ENCODE measurements at regions not wholly inside any gene's neighbourhood (a gene's known extent, or its start where the extent isn't known, plus 50 kb on each side); places are given as distances from the start of the nearest gene placed in this dataset.

DNA sequence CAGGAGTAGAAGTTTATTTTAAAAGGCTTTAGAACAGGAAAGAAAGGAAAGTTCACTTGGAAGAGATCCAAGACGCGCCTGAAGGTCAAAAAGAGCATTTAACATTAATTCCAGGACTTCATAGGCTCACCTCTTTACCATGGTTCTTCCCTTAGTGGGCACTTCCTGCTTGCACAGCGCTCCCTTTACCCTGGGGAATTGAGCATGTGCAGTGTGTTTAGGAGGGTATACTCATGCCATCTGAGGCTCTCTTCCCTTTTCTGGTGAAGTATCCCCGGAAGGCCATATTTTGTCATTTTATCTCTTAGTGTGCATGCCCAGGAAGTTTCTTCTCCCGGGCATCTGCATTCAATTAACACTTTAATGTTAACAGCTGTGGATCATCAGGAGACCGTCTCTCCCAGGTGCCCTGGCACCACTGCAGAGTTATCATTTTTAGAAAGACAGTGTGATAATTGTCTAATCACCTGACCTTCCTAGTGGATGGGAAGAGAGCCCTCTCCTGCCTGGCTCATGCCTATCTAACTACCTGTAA is 66.1 kb upstream of the ABCC4 start:
- ATAC-seq (no peak), DNase-seq (ENCODE audit: low read depth in 1 of 2, low spot score in 1 of 2) (no peak), FAIRE-seq (no peak)
- TF ChIP-seq, protein P1, sequence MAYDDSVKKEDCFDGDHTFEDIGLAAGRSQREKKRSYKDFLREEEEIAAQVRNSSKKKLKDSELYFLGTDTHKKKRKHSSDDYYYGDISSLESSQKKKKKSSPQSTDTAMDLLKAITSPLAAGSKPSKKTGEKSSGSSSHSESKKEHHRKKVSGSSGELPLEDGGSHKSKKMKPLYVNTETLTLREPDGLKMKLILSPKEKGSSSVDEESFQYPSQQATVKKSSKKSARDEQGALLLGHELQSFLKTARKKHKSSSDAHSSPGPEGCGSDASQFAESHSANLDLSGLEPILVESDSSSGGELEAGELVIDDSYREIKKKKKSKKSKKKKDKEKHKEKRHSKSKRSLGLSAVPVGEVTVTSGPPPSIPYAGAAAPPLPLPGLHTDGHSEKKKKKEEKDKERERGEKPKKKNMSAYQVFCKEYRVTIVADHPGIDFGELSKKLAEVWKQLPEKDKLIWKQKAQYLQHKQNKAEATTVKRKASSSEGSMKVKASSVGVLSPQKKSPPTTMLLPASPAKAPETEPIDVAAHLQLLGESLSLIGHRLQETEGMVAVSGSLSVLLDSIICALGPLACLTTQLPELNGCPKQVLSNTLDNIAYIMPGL (CRISPR knock-in tag; IDR thresholded peaks at IDR 0.05; ENCODE audit: borderline replicate concordance), result no peak
- TF ChIP-seq EHMT2 (IDR thresholded peaks at IDR 0.05; ENCODE audit: low read depth) (no peak), BHLHE40 (IDR thresholded peaks at IDR 0.05; ENCODE audit: low read depth, low read length) (no peak), ZNF302 (CRISPR knock-in tag; IDR thresholded peaks at IDR 0.05) (no peak), KDM5A (IDR thresholded peaks at IDR 0.05) (no peak), FOXS1 (CRISPR knock-in tag; IDR thresholded peaks at IDR 0.05) (no peak), RFX5 (IDR thresholded peaks at IDR 0.05) (no peak), NFE2L2 (conservative IDR thresholded peaks at IDR 0.05; ENCODE audit: low read length) (no peak), PHF8 (IDR thresholded peaks at IDR 0.05; ENCODE audit: borderline replicate concordance, low read depth) (no peak), ZC3H11A (IDR thresholded peaks at IDR 0.05) (no peak), HEYL (CRISPR knock-in tag; IDR thresholded peaks at IDR 0.05) (no peak)
- TF ChIP-seq, protein P2, sequence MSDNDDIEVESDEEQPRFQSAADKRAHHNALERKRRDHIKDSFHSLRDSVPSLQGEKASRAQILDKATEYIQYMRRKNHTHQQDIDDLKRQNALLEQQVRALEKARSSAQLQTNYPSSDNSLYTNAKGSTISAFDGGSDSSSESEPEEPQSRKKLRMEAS (IDR thresholded peaks at IDR 0.05), result no peak
- TF ChIP-seq, protein P3, sequence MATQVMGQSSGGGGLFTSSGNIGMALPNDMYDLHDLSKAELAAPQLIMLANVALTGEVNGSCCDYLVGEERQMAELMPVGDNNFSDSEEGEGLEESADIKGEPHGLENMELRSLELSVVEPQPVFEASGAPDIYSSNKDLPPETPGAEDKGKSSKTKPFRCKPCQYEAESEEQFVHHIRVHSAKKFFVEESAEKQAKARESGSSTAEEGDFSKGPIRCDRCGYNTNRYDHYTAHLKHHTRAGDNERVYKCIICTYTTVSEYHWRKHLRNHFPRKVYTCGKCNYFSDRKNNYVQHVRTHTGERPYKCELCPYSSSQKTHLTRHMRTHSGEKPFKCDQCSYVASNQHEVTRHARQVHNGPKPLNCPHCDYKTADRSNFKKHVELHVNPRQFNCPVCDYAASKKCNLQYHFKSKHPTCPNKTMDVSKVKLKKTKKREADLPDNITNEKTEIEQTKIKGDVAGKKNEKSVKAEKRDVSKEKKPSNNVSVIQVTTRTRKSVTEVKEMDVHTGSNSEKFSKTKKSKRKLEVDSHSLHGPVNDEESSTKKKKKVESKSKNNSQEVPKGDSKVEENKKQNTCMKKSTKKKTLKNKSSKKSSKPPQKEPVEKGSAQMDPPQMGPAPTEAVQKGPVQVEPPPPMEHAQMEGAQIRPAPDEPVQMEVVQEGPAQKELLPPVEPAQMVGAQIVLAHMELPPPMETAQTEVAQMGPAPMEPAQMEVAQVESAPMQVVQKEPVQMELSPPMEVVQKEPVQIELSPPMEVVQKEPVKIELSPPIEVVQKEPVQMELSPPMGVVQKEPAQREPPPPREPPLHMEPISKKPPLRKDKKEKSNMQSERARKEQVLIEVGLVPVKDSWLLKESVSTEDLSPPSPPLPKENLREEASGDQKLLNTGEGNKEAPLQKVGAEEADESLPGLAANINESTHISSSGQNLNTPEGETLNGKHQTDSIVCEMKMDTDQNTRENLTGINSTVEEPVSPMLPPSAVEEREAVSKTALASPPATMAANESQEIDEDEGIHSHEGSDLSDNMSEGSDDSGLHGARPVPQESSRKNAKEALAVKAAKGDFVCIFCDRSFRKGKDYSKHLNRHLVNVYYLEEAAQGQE (IDR thresholded peaks at IDR 0.05), result no peak
- H3K27ac ChIP-seq, result no peak overlapping the region
- WGBS (ENCODE audit: missing lambda C conversion rate), result 75% methylated on average over 6 of the region's 6 CpGs
- ChIA-PET CTCF (no interaction called here), POLR2A (no interaction called here)
- 0 out of 3 replicates have a peak, but pooled peaks cover 7% of the 10 kb centered on the region for H3K9me3 ChIP-seq
- H3K4me3 ChIP-seq, result no peak overlapping the region
- no peak overlapping the region for H3K4me2 ChIP-seq
- no peaks in the 10 kb centered on the region for H3K4me1 ChIP-seq

DNA sequence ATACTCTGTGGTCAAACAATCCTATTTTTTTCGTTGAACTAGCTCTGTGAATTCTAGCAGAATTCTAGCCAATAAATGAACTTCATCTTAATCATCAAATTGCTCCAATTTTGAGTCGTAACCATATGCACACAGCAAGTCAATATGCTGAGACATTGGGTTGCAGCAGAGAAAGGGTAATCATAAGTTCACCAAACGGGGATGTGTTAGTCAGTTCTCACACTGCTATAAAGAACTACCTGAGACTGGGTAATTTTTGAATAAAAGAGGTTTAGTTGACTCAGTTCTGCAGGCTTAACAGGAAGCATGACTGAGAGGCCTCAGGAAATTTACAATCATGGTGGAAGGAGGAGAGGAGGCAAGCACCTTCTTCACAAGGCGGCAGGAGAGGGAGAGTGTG is 67.7 kb upstream of the ABCC4 start:
- FAIRE-seq, result no peak
- H3K4me1 ChIP-seq, result no peaks in the 10 kb centered on the region
- H3K9me3 ChIP-seq, result no peaks in the 10 kb centered on the region
- DNase-seq (ENCODE audit: low read depth in 1 of 2, low spot score in 1 of 2), result no peak
- TF ChIP-seq ZFP36 (IDR thresholded peaks at IDR 0.05; ENCODE audit: borderline replicate concordance, partially characterized antibody), result no peak
- TF ChIP-seq FOXS1 (CRISPR knock-in tag; IDR thresholded peaks at IDR 0.05), result no peak
- TF ChIP-seq JUNB (IDR thresholded peaks at IDR 0.05), result no peak
- TF ChIP-seq, protein P4, sequence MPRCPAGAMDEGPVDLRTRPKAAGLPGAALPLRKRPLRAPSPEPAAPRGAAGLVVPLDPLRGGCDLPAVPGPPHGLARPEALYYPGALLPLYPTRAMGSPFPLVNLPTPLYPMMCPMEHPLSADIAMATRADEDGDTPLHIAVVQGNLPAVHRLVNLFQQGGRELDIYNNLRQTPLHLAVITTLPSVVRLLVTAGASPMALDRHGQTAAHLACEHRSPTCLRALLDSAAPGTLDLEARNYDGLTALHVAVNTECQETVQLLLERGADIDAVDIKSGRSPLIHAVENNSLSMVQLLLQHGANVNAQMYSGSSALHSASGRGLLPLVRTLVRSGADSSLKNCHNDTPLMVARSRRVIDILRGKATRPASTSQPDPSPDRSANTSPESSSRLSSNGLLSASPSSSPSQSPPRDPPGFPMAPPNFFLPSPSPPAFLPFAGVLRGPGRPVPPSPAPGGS (IDR thresholded peaks at IDR 0.05), result no peak
- TF ChIP-seq BHLHE40 (IDR thresholded peaks at IDR 0.05; ENCODE audit: low read depth, low read length), result no peak
- no peak for TF ChIP-seq NR3C1 (IDR thresholded peaks at IDR 0.05)
- no peak for TF ChIP-seq TP53 (CRISPR knock-in tag; IDR thresholded peaks at IDR 0.05)
- TF ChIP-seq, protein P5, sequence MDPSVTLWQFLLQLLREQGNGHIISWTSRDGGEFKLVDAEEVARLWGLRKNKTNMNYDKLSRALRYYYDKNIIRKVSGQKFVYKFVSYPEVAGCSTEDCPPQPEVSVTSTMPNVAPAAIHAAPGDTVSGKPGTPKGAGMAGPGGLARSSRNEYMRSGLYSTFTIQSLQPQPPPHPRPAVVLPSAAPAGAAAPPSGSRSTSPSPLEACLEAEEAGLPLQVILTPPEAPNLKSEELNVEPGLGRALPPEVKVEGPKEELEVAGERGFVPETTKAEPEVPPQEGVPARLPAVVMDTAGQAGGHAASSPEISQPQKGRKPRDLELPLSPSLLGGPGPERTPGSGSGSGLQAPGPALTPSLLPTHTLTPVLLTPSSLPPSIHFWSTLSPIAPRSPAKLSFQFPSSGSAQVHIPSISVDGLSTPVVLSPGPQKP (IDR thresholded peaks at IDR 0.05; ENCODE audit: low read depth, low read length), result no peak
- TF ChIP-seq POLR2AphosphoS2 (conservative IDR thresholded peaks at IDR 0.05; ENCODE audit: low read length), result no peak
- TF ChIP-seq EHF (CRISPR knock-in tag; IDR thresholded peaks at IDR 0.05), result no peak
- TF ChIP-seq FOSL2 (IDR thresholded peaks at IDR 0.05), result no peak
- TF ChIP-seq FOSL2 (CRISPR knock-in tag; IDR thresholded peaks at IDR 0.05), result no peak
- TF ChIP-seq NPAS2 (CRISPR knock-in tag; IDR thresholded peaks at IDR 0.05; ENCODE audit: borderline replicate concordance), result no peak
- no peak for TF ChIP-seq TFCP2L1 (CRISPR knock-in tag; IDR thresholded peaks at IDR 0.05)
- TF ChIP-seq CHD2 (IDR thresholded peaks at IDR 0.05; ENCODE audit: low read length, partially characterized antibody), result no peak
- TF ChIP-seq, protein P6, sequence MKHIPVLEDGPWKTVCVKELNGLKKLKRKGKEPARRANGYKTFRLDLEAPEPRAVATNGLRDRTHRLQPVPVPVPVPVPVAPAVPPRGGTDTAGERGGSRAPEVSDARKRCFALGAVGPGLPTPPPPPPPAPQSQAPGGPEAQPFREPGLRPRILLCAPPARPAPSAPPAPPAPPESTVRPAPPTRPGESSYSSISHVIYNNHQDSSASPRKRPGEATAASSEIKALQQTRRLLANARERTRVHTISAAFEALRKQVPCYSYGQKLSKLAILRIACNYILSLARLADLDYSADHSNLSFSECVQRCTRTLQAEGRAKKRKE (CRISPR knock-in tag; IDR thresholded peaks at IDR 0.05; ENCODE audit: low read depth), result no peak
- TF ChIP-seq MAFK (IDR thresholded peaks at IDR 0.05; ENCODE audit: partially characterized antibody), result no peak
- 67% methylated on average over 4 of the region's 4 CpGs for WGBS (ENCODE audit: missing lambda C conversion rate)
- H3K4me3 ChIP-seq, result no peak overlapping the region
- no peak overlapping the region for H3K27ac ChIP-seq
- ATAC-seq, result no peak
- H3K4me2 ChIP-seq, result no peak overlapping the region
- CTCF ChIA-PET, result no interaction called here
- POLR2A ChIA-PET, result no interaction called here

Measured in A549 (cell line).